HEK293 (cell line): ENCODE measurements at regions not wholly inside any gene's neighbourhood (a gene's known extent, or its start where the extent isn't known, plus 50 kb on each side); places are given as distances from the start of the nearest gene placed in this dataset.

Source experiments
- CTCF ChIP-seq: fragments of 450-650 bp; formaldehyde crosslinking; IDR thresholded peaks from 2 replicates; pipeline ENCODE4 v1.5.1; 2016; ENCODE audit warnings: missing biosample characterization, missing genetic modification characterization
- OSR2 ChIP-seq: fragments of 450-650 bp; formaldehyde crosslinking; IDR thresholded peaks from 2 replicates; pipeline ENCODE4 v1.5.1; 2016; ENCODE audit warnings: missing biosample characterization, missing genetic modification characterization
- PRDM2 ChIP-seq: fragments of 450-650 bp; formaldehyde crosslinking; IDR thresholded peaks from 2 replicates; pipeline ENCODE4 v1.5.1; 2016; ENCODE audit warnings: missing biosample characterization, missing genetic modification characterization, borderline replicate concordance
- PRDM4 ChIP-seq: fragments of 450-650 bp; formaldehyde crosslinking; IDR thresholded peaks from 2 replicates; pipeline ENCODE4 v1.5.1; 2017; ENCODE audit warnings: missing biosample characterization, missing genetic modification characterization
- REPIN1 ChIP-seq: fragments of 450-650 bp; formaldehyde crosslinking; IDR thresholded peaks from 2 replicates; pipeline ENCODE4 v1.5.1; 2017; ENCODE audit warnings: missing biosample characterization, missing genetic modification characterization, low read depth
- YY1 ChIP-seq: fragments of 450-650 bp; formaldehyde crosslinking; IDR thresholded peaks from 2 replicates; pipeline ENCODE4 v1.5.1; 2018; ENCODE audit warnings: missing biosample characterization, missing genetic modification characterization
- ZBTB7A ChIP-seq: fragments of 450-650 bp; formaldehyde crosslinking; IDR thresholded peaks from 2 replicates; pipeline ENCODE4 v1.5.1; 2016; ENCODE audit warnings: low read depth, missing biosample characterization, missing genetic modification characterization
- ZFP69B ChIP-seq: fragments of 450-650 bp; formaldehyde crosslinking; IDR thresholded peaks from 2 replicates; pipeline ENCODE4 v1.5.1; 2016; ENCODE audit warnings: missing biosample characterization, missing genetic modification characterization
- ZNF174 ChIP-seq: fragments of 450-650 bp; formaldehyde crosslinking; IDR thresholded peaks from 2 replicates; pipeline ENCODE4 v1.5.0; 2017; ENCODE audit warnings: missing biosample characterization, mild to moderate bottlenecking, missing genetic modification characterization
- ZNF223 ChIP-seq: fragments of 450-650 bp; formaldehyde crosslinking; IDR thresholded peaks from 2 replicates; pipeline ENCODE4 v1.5.1; 2016; ENCODE audit warnings: missing biosample characterization, missing genetic modification characterization
- ZNF280C ChIP-seq: fragments of 450-650 bp; formaldehyde crosslinking; IDR thresholded peaks from 2 replicates; pipeline ENCODE4 v1.5.1; 2016; ENCODE audit warnings: missing biosample characterization, missing genetic modification characterization
- ZNF311 ChIP-seq: fragments of 450-650 bp; formaldehyde crosslinking; IDR thresholded peaks from 2 replicates; pipeline ENCODE4 v1.5.1; 2017; ENCODE audit warnings: missing biosample characterization, missing genetic modification characterization, borderline replicate concordance
- ZNF433 ChIP-seq: fragments of 450-650 bp; formaldehyde crosslinking; IDR thresholded peaks from 2 replicates; pipeline ENCODE4 v1.5.1; 2016; ENCODE audit warnings: missing biosample characterization, missing genetic modification characterization, low read depth
- ZNF610 ChIP-seq: fragments of 450-650 bp; formaldehyde crosslinking; IDR thresholded peaks from 2 replicates; pipeline ENCODE4 v1.5.1; 2016; ENCODE audit warnings: missing biosample characterization, missing genetic modification characterization, borderline replicate concordance
- ZNF707 ChIP-seq: fragments of 450-650 bp; formaldehyde crosslinking; IDR thresholded peaks from 2 replicates; pipeline ENCODE4 v1.5.1; 2016; ENCODE audit warnings: missing biosample characterization, missing genetic modification characterization
- ZNF76 ChIP-seq: fragments of 450-650 bp; formaldehyde crosslinking; IDR thresholded peaks from 2 replicates; pipeline ENCODE4; 2016; ENCODE audit warnings: low read depth, missing biosample characterization, missing genetic modification characterization, borderline replicate concordance
- ZNF843 ChIP-seq: fragments of 450-650 bp; formaldehyde crosslinking; IDR thresholded peaks from 2 replicates; pipeline ENCODE4 v1.5.1; 2016; ENCODE audit warnings: missing biosample characterization, missing genetic modification characterization
- ZXDB ChIP-seq: fragments of 450-650 bp; formaldehyde crosslinking; IDR thresholded peaks from 2 replicates; pipeline ENCODE4 v1.5.1; 2016; ENCODE audit warnings: missing biosample characterization, missing genetic modification characterization

GRCh38 chr4:24434241-24434640, 150.1 kb downstream of the DHX15 start (continued):
- peak; percentile 99 for TF ChIP-seq PRDM4 (tag by site-specific recombination)
- no peak for TF ChIP-seq ZNF707 (tag by site-specific recombination)
- no peak for TF ChIP-seq ZNF223 (tag by site-specific recombination)
- TF ChIP-seq ZNF174 (tag by site-specific recombination): no peak
- no peak for TF ChIP-seq CTCF (tag by site-specific recombination)
- no peak for TF ChIP-seq PRDM2 (tag by site-specific recombination)
- TF ChIP-seq ZNF843 (tag by site-specific recombination): peak; percentile 60; the same call in 1 of the 2 replicates
- TF ChIP-seq ZBTB7A (tag by site-specific recombination): no peak
- TF ChIP-seq ZNF610 (tag by site-specific recombination): no peak
- TF ChIP-seq OSR2 (tag by site-specific recombination): 0 out of 2 replicates have a peak, but pooled peaks have one; percentile 11
- TF ChIP-seq REPIN1 (tag by site-specific recombination): no peak
- TF ChIP-seq ZXDB (tag by site-specific recombination): peak; percentile 75
- TF ChIP-seq ZNF280C (tag by site-specific recombination): no peak
- TF ChIP-seq ZFP69B: no peak
- TF ChIP-seq ZNF76: no peak
- no peak for TF ChIP-seq ZNF433 (tag by site-specific recombination)
- TF ChIP-seq ZNF311 (tag by site-specific recombination): no peak
- no peak for TF ChIP-seq YY1 (tag by site-specific recombination)
